Caco-2 (cell line): ENCODE measurements at regions not wholly inside any gene's neighbourhood (a gene's known extent, or its start where the extent isn't known, plus 50 kb on each side); places are given as distances from the start of the nearest gene placed in this dataset.

Source experiments
- BruUV-seq: library from RNA; stranded (reverse); fragments of 400-500 nt; replicated peaks from 2 replicates; lab custom pipeline; 2021; lab: Mats Ljungman, UMichigan
- CTCF ChIA-PET: fragments of 300-600 bp; sonication (Branson Sonifier 250); formaldehyde crosslinking; loops from one replicate; lab custom pipeline; 2022; ENCODE audit warnings: antibody characterized with exemption; lab: Charles Lee
- POLR2A ChIA-PET: fragments of 300-600 bp; sonication (Branson Sonifier 250); formaldehyde crosslinking; loops from one replicate; lab custom pipeline; 2022; ENCODE audit warnings: antibody characterized with exemption; lab: Charles Lee
- DNase-seq, 2 experiments: peaks; one replicate each; pipeline versions ENCODE4 v3.0.0 to v3.0.0-alpha.2; 2020 to 2022
- H3K27me3 ChIP-seq: replicated peaks from 2 replicates; pipeline ENCODE4 v1.6.0; 2011; ENCODE audit warnings: low read length; ENCODE audit not compliant: control insufficient read depth, insufficient read depth
- H3K36me3 ChIP-seq: 2 replicates; pipeline ENCODE4 v1.5.1; 2011; ENCODE audit warnings: low read length; ENCODE audit not compliant: control insufficient read depth, insufficient read depth
- H3K4me1 ChIP-seq: fragments of 250-450 bp; sonication (Bioruptor Pico); 2 replicates; pipeline ENCODE4 v1.5.1; 2020; ENCODE audit warnings: mild to moderate bottlenecking
- H3K4me3 ChIP-seq: 2 replicates; pipeline ENCODE4 v1.5.1; 2011; ENCODE audit warnings: low read depth, mild to moderate bottlenecking, control low read depth, low read length
- H3K9me3 ChIP-seq: fragments of 250-450 bp; sonication (Bioruptor Pico); 2 replicates; pipeline ENCODE4 v1.5.1; 2020; ENCODE audit warnings: mild to moderate bottlenecking, moderate library complexity
- H3K27ac Mint-ChIP-seq: one replicate; pipeline ENCODE4 v1.8.0; 2022; ENCODE audit warnings: mixed read lengths; ENCODE audit not compliant: unreplicated experiment
- H3K27me3 Mint-ChIP-seq: one replicate; pipeline ENCODE4 v1.8.0; 2022; ENCODE audit warnings: mixed read lengths; ENCODE audit not compliant: insufficient read depth, unreplicated experiment
- H3K36me3 Mint-ChIP-seq: one replicate; pipeline ENCODE4 v1.8.0; 2022; ENCODE audit warnings: mild to moderate bottlenecking, mixed read lengths; ENCODE audit not compliant: insufficient read depth, unreplicated experiment
- H3K4me1 Mint-ChIP-seq: one replicate; pipeline ENCODE4 v1.8.0; 2022; ENCODE audit warnings: low read depth, mixed read lengths; ENCODE audit not compliant: unreplicated experiment
- H3K4me3 Mint-ChIP-seq: one replicate; pipeline ENCODE4 v1.8.0; 2022; ENCODE audit warnings: mild to moderate bottlenecking, moderate library complexity, mixed read lengths; ENCODE audit not compliant: unreplicated experiment
- H3K9me3 Mint-ChIP-seq: one replicate; pipeline ENCODE4 v1.8.0; 2022; ENCODE audit warnings: mixed read lengths; ENCODE audit not compliant: unreplicated experiment
- intact Hi-C: fragments of 100-400 bp; cut with micrococcal nuclease; formaldehyde crosslinking; loops from one replicate; pipeline ENCODE4 v1.10.0; 2022; ENCODE audit not compliant: unreplicated experiment
- TF ChIP-seq, protein P1 (sequence below), 2 experiments: fragments of 200-600 bp in 1 of 2; IDR thresholded peaks; 1 replicate in 1 of 2; 2 replicates in 1 of 2; pipeline versions ENCODE4 v1.5.1 to v1.8.0; 2011 to 2022; ENCODE audit warnings: antibody characterized with exemption in 1 of 2, control low read depth in 1 of 2, inconsistent platforms in 1 of 2, low read depth in 1 of 2, low read length in 1 of 2, mild to moderate bottlenecking in 1 of 2, moderate library complexity in 1 of 2; ENCODE audit not compliant: insufficient read depth in 1 of 2, severe bottlenecking in 1 of 2, unreplicated experiment in 1 of 2

DNA sequence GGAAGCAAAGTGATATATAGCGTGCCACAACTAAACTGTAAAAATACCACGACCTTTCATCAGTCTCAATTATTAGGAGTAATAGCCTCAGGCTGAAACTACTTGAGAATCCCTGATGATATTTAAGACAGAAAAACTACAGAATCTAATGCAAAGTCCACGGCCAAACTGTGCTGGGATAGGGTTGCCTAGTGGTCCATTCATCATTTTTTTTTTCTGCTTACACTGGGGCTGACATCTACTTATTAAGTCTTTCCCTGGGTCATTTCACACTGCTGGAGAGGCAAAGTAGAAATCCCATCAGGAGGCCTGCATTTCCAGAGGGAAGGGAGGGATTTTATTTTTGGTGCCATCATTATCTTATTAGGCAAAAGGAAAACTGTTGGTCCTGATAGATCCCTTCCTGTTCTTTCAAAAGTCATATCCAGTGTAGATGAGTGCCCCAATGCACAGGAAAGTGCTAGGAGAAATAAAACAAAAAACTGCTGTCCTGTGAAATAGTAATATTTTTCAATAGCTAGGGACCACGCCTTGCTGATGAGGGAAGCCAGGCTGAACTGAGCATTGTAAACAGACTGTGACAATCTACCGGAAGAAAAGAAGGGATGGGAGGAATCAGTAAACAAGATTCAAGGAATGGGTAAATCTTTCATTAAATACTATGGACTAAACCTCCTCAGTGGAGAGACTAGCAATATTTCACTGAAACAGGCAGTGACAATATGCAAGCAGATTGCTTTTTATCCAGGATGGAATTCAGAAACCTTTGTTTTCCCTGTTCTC, 644.3 kb downstream of the IRS1 start:
- no peaks in the 10 kb centered on the region for H3K36me3 Mint-ChIP-seq
- DNase-seq = no peak
- Histone ChIP-seq H3K27me3 (no peaks in the 10 kb centered on the region), H3K4me1 (peaks cover 20% of the 10 kb centered on the region), H3K9me3 (no peaks in the 10 kb centered on the region; the same call in 1 of the 2 replicates), H3K4me3 (no peak overlapping the region), H3K36me3 (no peaks in the 10 kb centered on the region)
- H3K9me3 Mint-ChIP-seq = peaks cover 7% of the 10 kb centered on the region
- peaks cover 11% of the 10 kb centered on the region for H3K4me1 Mint-ChIP-seq
- CTCF ChIA-PET = no interaction called here
- H3K27me3 Mint-ChIP-seq = no peaks in the 10 kb centered on the region
- H3K4me3 Mint-ChIP-seq = no peak overlapping the region
- intact Hi-C loops = no loop called here
- no TSS peak for BruUV-seq
- TF ChIP-seq, protein P1, sequence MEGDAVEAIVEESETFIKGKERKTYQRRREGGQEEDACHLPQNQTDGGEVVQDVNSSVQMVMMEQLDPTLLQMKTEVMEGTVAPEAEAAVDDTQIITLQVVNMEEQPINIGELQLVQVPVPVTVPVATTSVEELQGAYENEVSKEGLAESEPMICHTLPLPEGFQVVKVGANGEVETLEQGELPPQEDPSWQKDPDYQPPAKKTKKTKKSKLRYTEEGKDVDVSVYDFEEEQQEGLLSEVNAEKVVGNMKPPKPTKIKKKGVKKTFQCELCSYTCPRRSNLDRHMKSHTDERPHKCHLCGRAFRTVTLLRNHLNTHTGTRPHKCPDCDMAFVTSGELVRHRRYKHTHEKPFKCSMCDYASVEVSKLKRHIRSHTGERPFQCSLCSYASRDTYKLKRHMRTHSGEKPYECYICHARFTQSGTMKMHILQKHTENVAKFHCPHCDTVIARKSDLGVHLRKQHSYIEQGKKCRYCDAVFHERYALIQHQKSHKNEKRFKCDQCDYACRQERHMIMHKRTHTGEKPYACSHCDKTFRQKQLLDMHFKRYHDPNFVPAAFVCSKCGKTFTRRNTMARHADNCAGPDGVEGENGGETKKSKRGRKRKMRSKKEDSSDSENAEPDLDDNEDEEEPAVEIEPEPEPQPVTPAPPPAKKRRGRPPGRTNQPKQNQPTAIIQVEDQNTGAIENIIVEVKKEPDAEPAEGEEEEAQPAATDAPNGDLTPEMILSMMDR (IDR thresholded peaks at IDR 0.05; ENCODE audit: insufficient read depth in 1 of 2, low read depth in 1 of 2, low read length in 1 of 2, severe bottlenecking in 1 of 2, unreplicated experiment in 1 of 2) = no peak
- H3K27ac Mint-ChIP-seq = no peak overlapping the region
- POLR2A ChIA-PET = no interaction called here

DNA sequence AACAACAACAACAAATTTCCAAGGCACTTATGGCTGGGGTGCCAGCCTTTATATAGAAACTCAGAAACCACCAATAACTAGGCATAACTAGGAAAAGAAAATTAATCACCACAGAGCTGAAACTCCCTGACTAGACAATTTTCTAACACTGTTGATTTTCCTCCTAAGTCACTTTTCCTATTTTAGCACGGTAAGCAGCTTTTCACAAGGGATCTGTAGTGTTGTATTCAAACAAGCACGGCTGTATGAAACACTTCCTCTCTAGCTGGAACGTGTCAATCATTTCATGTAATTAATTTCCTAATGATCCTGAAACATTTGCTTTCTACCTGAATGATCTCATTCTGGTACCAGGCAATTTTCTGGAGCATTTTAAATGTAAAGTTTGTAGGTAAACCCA, 645.0 kb downstream of the IRS1 start:
- TF ChIP-seq, protein P1 (IDR thresholded peaks at IDR 0.05; ENCODE audit: insufficient read depth in 1 of 2, low read depth in 1 of 2, low read length in 1 of 2, severe bottlenecking in 1 of 2, unreplicated experiment in 1 of 2) = no peak
- H3K27me3 ChIP-seq = no peaks in the 10 kb centered on the region
- H3K9me3 ChIP-seq = no peaks in the 10 kb centered on the region; the same call in none of the 2 replicates
- peaks cover 7% of the 10 kb centered on the region for H3K4me1 Mint-ChIP-seq
- no peak for DNase-seq
- no peaks in the 10 kb centered on the region for H3K36me3 Mint-ChIP-seq
- peaks cover 7% of the 10 kb centered on the region for H3K9me3 Mint-ChIP-seq
- CTCF ChIA-PET = no interaction called here
- no peaks in the 10 kb centered on the region for H3K36me3 ChIP-seq
- H3K4me1 ChIP-seq = peaks cover 15% of the 10 kb centered on the region
- no TSS peak for BruUV-seq
- H3K27ac Mint-ChIP-seq = no peak overlapping the region
- no peak overlapping the region for H3K4me3 ChIP-seq
- intact Hi-C loops = no loop called here
- no peaks in the 10 kb centered on the region for H3K27me3 Mint-ChIP-seq
- POLR2A ChIA-PET = no interaction called here
- H3K4me3 Mint-ChIP-seq = no peak overlapping the region

DNA sequence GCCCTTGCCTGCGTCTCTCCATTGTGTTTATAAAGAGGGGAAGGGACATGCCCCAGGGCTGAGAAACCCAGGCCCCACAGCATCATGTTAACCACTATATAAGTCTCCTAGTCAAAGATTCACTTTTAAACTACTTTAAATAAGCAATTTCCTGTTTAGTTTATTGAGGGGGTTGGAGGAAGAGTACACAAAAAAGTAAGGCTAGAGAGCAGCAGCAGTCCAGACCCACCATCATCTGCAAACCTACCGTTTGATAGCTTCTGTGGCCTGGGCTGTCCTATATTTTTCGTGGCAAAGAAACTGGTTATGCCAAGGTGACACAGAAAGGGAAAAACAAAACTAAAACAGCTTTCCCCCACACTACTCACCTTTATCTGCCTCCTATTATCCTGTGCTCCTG, 646.1 kb downstream of the IRS1 start:
- intact Hi-C loops = no loop called here
- BruUV-seq = no TSS peak
- TF ChIP-seq, protein P1 (IDR thresholded peaks at IDR 0.05; ENCODE audit: insufficient read depth in 1 of 2, low read depth in 1 of 2, low read length in 1 of 2, severe bottlenecking in 1 of 2, unreplicated experiment in 1 of 2) = no peak
- Histone ChIP-seq H3K4me3 (no peak overlapping the region), H3K9me3 (no peaks in the 10 kb centered on the region; the same call in none of the 2 replicates), H3K36me3 (no peaks in the 10 kb centered on the region), H3K4me1 (peaks cover 5% of the 10 kb centered on the region), H3K27me3 (no peaks in the 10 kb centered on the region)
- H3K4me1 Mint-ChIP-seq = no peaks in the 10 kb centered on the region
- CTCF ChIA-PET = no interaction called here
- H3K27ac Mint-ChIP-seq = no peak overlapping the region
- POLR2A ChIA-PET = no interaction called here
- H3K27me3 Mint-ChIP-seq = no peaks in the 10 kb centered on the region
- H3K36me3 Mint-ChIP-seq = no peaks in the 10 kb centered on the region
- no peak overlapping the region for H3K4me3 Mint-ChIP-seq
- DNase-seq = no peak
- H3K9me3 Mint-ChIP-seq = peaks cover 7% of the 10 kb centered on the region
